Tibial nerve (tissue), 4 donors: ENCODE measurements at regions not wholly inside any gene's neighbourhood (a gene's known extent, or its start where the extent isn't known, plus 50 kb on each side); places are given as distances from the start of the nearest gene placed in this dataset.

Experiments used
- DNase-seq, 2 donors: peaks; one replicate each; pipeline ENCODE4 v3.0.0-alpha.2; 2019; ENCODE audit warnings: low spot score in 2 of 2
- H3K27ac ChIP-seq, 4 donors: fragments of 200-600 bp; sonication (generic) in 3 of 4; one replicate each; pipeline ENCODE4 v1.5.1; 2017 to 2019; ENCODE audit warnings: mild to moderate bottlenecking in 1 of 4
- H3K27me3 ChIP-seq, 2 donors: fragments of 200-600 bp; sonication (generic) in 1 of 2; one replicate each; pipeline versions ENCODE4 v1.5.1 to v1.6.0; 2017 to 2019
- H3K36me3 ChIP-seq, 3 donors: fragments of 200-600 bp; sonication (generic); one replicate each; pipeline ENCODE4 v1.5.1; 2018 to 2019
- H3K4me1 ChIP-seq, 4 donors: fragments of 200-600 bp; sonication (generic) in 3 of 4; one replicate each; pipeline ENCODE4 v1.5.1; 2017 to 2019
- H3K4me3 ChIP-seq, 4 donors: fragments of 200-600 bp; sonication (generic) in 3 of 4; one replicate each; pipeline ENCODE4 v1.5.1; 2017 to 2019; ENCODE audit warnings: mild to moderate bottlenecking in 1 of 4, moderate library complexity in 1 of 4
- H3K9me3 ChIP-seq, 4 donors: fragments of 200-600 bp; sonication (generic) in 3 of 4; one replicate each; pipeline ENCODE4 v1.5.1; 2017 to 2019
- EP300 ChIP-seq, 2 donors: sonication (generic); formaldehyde crosslinking; IDR thresholded peaks; one replicate each; pipeline ENCODE4 v1.6.1; 2017; ENCODE audit warnings: antibody characterized with exemption in 2 of 2, mild to moderate bottlenecking in 1 of 2
- POLR2A ChIP-seq, 2 donors: fragments of 450-650 bp; IDR thresholded peaks; one replicate each; pipeline ENCODE4 v1.6.1; 2017; ENCODE audit warnings: antibody characterized with exemption in 2 of 2, mild to moderate bottlenecking in 2 of 2, moderate library complexity in 2 of 2
- WGBS, 2 donors: methylation state at CpG; one replicate each; pipeline ENCODE4 v1.1.5; 2018; 5-methylcytosine and 5-hydroxymethylcytosine counted together
- TF ChIP-seq, protein P1 (sequence below), 5 experiments: fragments of 200-600 bp in 3 of 5; fragments of 450-650 bp in 2 of 5; sonication (generic) in 3 of 5; IDR thresholded peaks; one replicate each; pipeline ENCODE4 v1.5.1; 2016 to 2019; ENCODE audit warnings: antibody characterized with exemption in 5 of 5, mild to moderate bottlenecking in 3 of 5, moderate library complexity in 2 of 5

GRCh38 chr2:147110317-147110716 is 734.5 kb upstream of the ACVR2A start:
- TF ChIP-seq POLR2A (IDR thresholded peaks at IDR 0.05), result no peak
- TF ChIP-seq, protein P1, sequence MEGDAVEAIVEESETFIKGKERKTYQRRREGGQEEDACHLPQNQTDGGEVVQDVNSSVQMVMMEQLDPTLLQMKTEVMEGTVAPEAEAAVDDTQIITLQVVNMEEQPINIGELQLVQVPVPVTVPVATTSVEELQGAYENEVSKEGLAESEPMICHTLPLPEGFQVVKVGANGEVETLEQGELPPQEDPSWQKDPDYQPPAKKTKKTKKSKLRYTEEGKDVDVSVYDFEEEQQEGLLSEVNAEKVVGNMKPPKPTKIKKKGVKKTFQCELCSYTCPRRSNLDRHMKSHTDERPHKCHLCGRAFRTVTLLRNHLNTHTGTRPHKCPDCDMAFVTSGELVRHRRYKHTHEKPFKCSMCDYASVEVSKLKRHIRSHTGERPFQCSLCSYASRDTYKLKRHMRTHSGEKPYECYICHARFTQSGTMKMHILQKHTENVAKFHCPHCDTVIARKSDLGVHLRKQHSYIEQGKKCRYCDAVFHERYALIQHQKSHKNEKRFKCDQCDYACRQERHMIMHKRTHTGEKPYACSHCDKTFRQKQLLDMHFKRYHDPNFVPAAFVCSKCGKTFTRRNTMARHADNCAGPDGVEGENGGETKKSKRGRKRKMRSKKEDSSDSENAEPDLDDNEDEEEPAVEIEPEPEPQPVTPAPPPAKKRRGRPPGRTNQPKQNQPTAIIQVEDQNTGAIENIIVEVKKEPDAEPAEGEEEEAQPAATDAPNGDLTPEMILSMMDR (IDR thresholded peaks at IDR 0.05), result no peak
- no peak for TF ChIP-seq EP300 (IDR thresholded peaks at IDR 0.05)
- Histone ChIP-seq H3K4me3 (no peak overlapping the region), H3K27ac (no peak overlapping the region), H3K27me3 (no peaks in the 10 kb centered on the region), H3K36me3 (no peaks in the 10 kb centered on the region), H3K9me3 (peaks cover 0 to 5% (median 0%) of the 10 kb centered on the region in 4 donors), H3K4me1 (no peaks in the 10 kb centered on the region)
- DNase-seq, result no peak
- 60% methylated on average over 4 of the region's 4 CpGs for WGBS, 2 donors

- DNase-seq, result no peak
- H3K27ac ChIP-seq, result no peak overlapping the region
- 62 to 69% methylated on average over 2 of the region's 2 CpGs for WGBS, 2 donors
- no peaks in the 10 kb centered on the region for H3K4me1 ChIP-seq
- H3K4me3 ChIP-seq, result no peak overlapping the region
- no peaks in the 10 kb centered on the region for H3K27me3 ChIP-seq
- TF ChIP-seq POLR2A (IDR thresholded peaks at IDR 0.05), result no peak
- no peak for TF ChIP-seq EP300 (IDR thresholded peaks at IDR 0.05)
- H3K36me3 ChIP-seq, result no peaks in the 10 kb centered on the region
- H3K9me3 ChIP-seq, result peaks cover 0 to 5% (median 0%) of the 10 kb centered on the region in 4 donors
These were observed 735.5 kb upstream of the ACVR2A start for GRCh38 chr2:147109291-147109690.

DNA sequence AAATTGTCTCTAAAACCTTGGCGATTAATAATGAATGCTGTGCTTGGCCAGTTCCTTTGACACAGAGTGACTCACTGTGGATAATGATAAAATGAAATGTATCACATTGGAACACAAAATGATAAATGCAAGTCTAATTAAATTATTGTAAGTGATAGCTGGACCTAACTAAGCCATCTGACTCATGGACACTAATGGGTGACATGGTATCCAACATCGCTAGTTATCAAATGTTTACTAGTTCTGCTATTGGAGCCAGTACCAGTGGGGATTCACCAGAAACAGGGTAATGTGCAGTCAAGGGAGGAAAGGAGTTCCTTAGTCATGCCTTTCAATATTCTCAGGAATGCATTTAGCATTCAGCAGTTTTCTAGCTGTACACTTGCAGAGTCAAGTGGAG is 736.3 kb upstream of the ACVR2A start:
- DNase-seq, result no peak
- H3K4me1 ChIP-seq, result no peaks in the 10 kb centered on the region
- 73 to 76% methylated on average over 2 of the region's 2 CpGs for WGBS, 2 donors
- H3K27me3 ChIP-seq, result no peaks in the 10 kb centered on the region
- H3K4me3 ChIP-seq, result no peak overlapping the region
- no peaks in the 10 kb centered on the region for H3K36me3 ChIP-seq
- H3K27ac ChIP-seq, result no peak overlapping the region
- TF ChIP-seq EP300 (IDR thresholded peaks at IDR 0.05), result no peak
- TF ChIP-seq, protein P1 (IDR thresholded peaks at IDR 0.05), result no peak
- TF ChIP-seq POLR2A (IDR thresholded peaks at IDR 0.05), result no peak
- H3K9me3 ChIP-seq, result peaks cover 0 to 3% (median 0%) of the 10 kb centered on the region in 4 donors

GRCh38 chr2:147101941-147102790 is 742.7 kb upstream of the ACVR2A start:
- no peak overlapping the region for H3K4me3 ChIP-seq
- 65% methylated on average over 5 of the region's 5 CpGs for WGBS, 2 donors
- no peak for TF ChIP-seq EP300 (IDR thresholded peaks at IDR 0.05)
- TF ChIP-seq, protein P1 (IDR thresholded peaks at IDR 0.05), result no peak
- TF ChIP-seq POLR2A (IDR thresholded peaks at IDR 0.05), result no peak
- no peaks in the 10 kb centered on the region for H3K27me3 ChIP-seq
- no peak for DNase-seq
- H3K4me1 ChIP-seq, result no peaks in the 10 kb centered on the region
- no peaks in the 10 kb centered on the region for H3K9me3 ChIP-seq
- no peaks in the 10 kb centered on the region for H3K36me3 ChIP-seq
- H3K27ac ChIP-seq, result no peak overlapping the region

DNA sequence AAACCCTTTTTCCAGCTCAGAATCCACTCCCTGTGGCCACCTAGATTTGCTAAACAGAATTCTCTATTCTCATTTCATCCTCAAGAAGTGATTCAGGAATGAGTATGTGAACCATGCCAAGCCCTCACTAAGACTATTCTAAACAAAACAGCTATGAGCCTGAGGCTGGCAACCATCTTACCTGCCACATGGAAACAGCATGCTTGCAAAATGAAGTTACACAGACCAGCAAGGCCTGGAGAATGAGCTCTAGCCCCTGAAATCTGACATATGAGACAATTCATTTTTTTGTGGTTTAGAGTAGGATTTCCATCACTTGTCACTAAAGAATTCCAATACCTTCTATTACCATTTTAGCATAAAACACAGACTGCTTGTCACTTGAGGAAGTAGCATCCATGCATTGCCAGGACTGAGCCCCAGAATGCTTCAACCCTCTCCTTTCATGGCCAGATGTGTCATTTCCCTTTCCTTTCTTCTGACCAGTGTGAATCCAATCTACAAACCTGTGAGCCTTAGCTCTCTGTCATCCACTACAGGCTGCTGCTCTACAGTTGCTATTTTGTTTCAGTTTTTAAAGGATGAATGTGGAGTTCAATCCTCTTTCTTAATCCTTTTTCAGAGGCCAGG is 744.3 kb upstream of the ACVR2A start:
- no peak for TF ChIP-seq POLR2A (IDR thresholded peaks at IDR 0.05)
- TF ChIP-seq, protein P1 (IDR thresholded peaks at IDR 0.05), result no peak
- no peak for TF ChIP-seq EP300 (IDR thresholded peaks at IDR 0.05)
- no peak for DNase-seq
- Histone ChIP-seq H3K36me3 (no peaks in the 10 kb centered on the region), H3K4me3 (no peak overlapping the region), H3K4me1 (no peaks in the 10 kb centered on the region), H3K27me3 (no peaks in the 10 kb centered on the region), H3K27ac (no peak overlapping the region), H3K9me3 (no peaks in the 10 kb centered on the region)
